ENCODE measurements at regions not wholly inside any gene's neighbourhood (a gene's known extent, or its start where the extent isn't known, plus 50 kb on each side); places are given as distances from the start of the nearest gene placed in this dataset.
"Not testable (repeated sequence)": the region's sequence is repeated elsewhere in the genome, so short reads cannot be mapped to it uniquely, and the experiment has no call there.

DNA sequence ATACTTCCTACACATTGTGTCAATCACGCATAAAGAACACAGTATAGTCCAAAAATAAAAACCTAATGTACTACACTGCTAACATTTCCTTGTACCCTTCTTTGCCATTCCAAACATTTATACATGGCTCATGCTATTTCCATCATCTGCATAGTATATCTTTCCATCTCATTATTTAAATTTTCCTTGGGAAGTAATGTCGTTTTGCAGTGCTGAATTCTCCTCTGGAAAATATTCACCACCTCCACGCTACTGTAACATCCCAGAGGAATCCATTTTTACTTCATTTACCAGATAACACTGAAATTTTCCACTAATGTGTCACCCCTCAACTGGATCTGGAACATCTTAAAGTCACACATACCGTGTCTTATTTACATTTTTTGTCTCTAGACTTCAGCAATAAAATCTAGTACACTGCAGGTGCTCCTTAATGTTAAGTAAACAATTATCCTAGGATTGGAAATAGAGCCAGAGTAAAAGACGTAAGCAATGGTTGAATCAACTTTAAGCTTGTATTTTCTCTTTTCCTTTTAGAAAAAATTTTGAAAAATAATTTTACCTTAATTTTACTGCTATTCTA is 881.0 kb downstream of the AMY1C start:
- Histone ChIP-seq H3K4me1 (ENCODE audit: control insufficient read depth, insufficient read depth, low read length, poor library complexity, severe bottlenecking) (no peaks in the 10 kb centered on the region), H3K9me3 (ENCODE audit: control insufficient read depth, low read length) (no peaks in the 10 kb centered on the region), H3K4me3 (ENCODE audit: extremely low read depth, insufficient read depth, low read length, poor library complexity, severe bottlenecking) (no peak overlapping the region), H3K27ac (ENCODE audit: low read depth, low read length, severe bottlenecking) (no peak overlapping the region), H3K36me3 (ENCODE audit: control insufficient read depth, insufficient read depth, low read length) (no peaks in the 10 kb centered on the region)
- 78 to 90% methylated on average over 2 to 3 of the region's 5 CpGs for WGBS, 2 experiments (ENCODE audit: insufficient coverage in 2 of 2)

DNA sequence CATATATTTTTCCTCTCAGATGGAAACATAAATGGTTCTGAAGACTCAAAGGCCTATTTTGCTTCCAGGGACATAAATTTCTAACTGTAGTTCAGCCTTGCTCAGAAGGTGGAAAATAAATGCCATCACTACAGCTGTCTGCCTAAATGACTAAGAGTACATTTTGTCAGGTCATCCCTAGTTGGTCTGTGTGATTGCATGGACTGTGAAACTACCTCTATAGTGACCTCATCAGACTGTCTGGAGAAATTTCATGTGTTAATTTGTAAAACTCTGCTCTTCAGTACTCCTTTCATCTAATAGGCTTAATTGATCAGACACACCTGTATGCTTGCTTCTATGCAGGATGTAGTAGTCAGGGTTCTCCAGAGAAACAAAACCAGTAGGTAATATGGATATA is 886.9 kb downstream of the AMY1C start:
- Histone ChIP-seq H3K36me3 (ENCODE audit: control insufficient read depth, insufficient read depth, low read length) (no peaks in the 10 kb centered on the region), H3K4me3 (ENCODE audit: extremely low read depth, insufficient read depth, low read length, poor library complexity, severe bottlenecking) (no peak overlapping the region), H3K4me1 (ENCODE audit: control insufficient read depth, insufficient read depth, low read length, poor library complexity, severe bottlenecking) (no peaks in the 10 kb centered on the region), H3K9me3 (ENCODE audit: control insufficient read depth, low read length) (no peaks in the 10 kb centered on the region), H3K27ac (ENCODE audit: low read depth, low read length, severe bottlenecking) (no peak overlapping the region)

DNA sequence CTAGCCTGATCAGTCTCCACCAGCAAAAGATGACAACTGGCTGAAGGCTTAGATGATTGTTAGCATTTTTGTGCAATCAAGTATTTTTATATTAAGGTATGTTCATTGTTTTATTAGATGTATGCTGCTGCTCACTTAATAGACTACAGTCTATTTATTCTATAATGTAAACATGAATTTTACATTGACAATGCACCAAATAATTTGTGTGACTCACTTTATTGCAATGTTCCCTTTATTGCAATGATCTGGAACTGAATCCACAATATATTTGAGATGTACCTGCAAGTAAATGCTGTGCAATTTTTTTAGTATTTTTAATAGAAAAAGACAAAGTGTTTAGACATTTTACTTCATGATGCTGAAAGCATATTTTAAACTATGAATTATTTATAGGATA is 896.5 kb downstream of the AMY1C start:
- no peak overlapping the region for H3K4me3 ChIP-seq (ENCODE audit: extremely low read depth, insufficient read depth, low read length, poor library complexity, severe bottlenecking)
- H3K36me3 ChIP-seq (ENCODE audit: control insufficient read depth, insufficient read depth, low read length): no peaks in the 10 kb centered on the region
- H3K27ac ChIP-seq (ENCODE audit: low read depth, low read length, severe bottlenecking): no peak overlapping the region
- no peaks in the 10 kb centered on the region for H3K4me1 ChIP-seq (ENCODE audit: control insufficient read depth, insufficient read depth, low read length, poor library complexity, severe bottlenecking)
- H3K9me3 ChIP-seq (ENCODE audit: control insufficient read depth, low read length): no peaks in the 10 kb centered on the region

DNA sequence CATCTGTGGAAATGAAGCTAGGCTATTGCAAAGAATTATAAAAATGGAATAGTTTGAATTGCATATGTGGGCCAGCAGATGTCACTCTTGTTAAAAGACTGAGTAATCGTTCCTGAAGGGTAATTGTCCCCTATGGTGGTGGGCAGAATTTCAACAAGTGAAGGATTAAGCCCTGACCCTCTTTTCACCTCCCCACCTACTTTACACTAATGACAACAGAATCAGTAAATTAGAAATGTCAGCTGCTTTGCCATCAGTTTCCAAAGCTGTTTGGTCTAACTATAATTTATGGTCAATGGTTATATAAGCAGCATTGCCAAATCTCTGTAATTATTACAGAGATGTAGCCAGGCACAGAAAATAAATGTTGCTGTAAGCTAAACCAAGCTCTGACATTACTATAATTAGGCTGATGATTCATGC is 898.6 kb downstream of the AMY1C start:
- no CpG with 5 or more reads among the region's 1 CpG for WGBS, 2 experiments (ENCODE audit: insufficient coverage in 2 of 2)
- H3K4me1 ChIP-seq (ENCODE audit: control insufficient read depth, insufficient read depth, low read length, poor library complexity, severe bottlenecking): no peaks in the 10 kb centered on the region
- no peaks in the 10 kb centered on the region for H3K9me3 ChIP-seq (ENCODE audit: control insufficient read depth, low read length)
- no peak overlapping the region for H3K4me3 ChIP-seq (ENCODE audit: extremely low read depth, insufficient read depth, low read length, poor library complexity, severe bottlenecking)
- no peaks in the 10 kb centered on the region for H3K36me3 ChIP-seq (ENCODE audit: control insufficient read depth, insufficient read depth, low read length)
- H3K27ac ChIP-seq (ENCODE audit: low read depth, low read length, severe bottlenecking): no peak overlapping the region

DNA sequence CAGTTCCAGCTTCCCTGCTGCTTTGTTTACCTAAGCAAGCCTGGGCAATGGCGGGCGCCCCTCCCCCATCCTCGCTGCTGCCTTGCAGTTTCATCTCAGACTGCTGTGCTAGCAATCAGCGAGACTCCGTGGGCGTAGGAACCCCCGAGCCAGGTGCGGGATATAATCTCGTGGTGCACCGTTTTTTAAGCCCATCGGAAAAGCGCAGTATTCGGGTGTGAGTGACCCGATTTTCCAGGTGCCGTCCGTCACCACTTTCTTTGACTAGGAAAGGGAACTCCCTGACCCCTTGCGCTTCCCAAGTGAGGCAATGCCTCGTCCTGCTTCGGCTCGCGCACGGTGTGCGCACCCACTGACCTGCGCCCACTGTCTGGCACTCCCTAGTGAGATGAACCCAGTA is 914.7 kb downstream of the AMY1C start:
- not testable (repeated sequence) for H3K4me1 ChIP-seq (ENCODE audit: control insufficient read depth, insufficient read depth, low read length, poor library complexity, severe bottlenecking); H3K27ac ChIP-seq (ENCODE audit: low read depth, low read length, severe bottlenecking); H3K4me3 ChIP-seq (ENCODE audit: extremely low read depth, insufficient read depth, low read length, poor library complexity, severe bottlenecking); H3K36me3 ChIP-seq (ENCODE audit: control insufficient read depth, insufficient read depth, low read length); H3K9me3 ChIP-seq (ENCODE audit: control insufficient read depth, low read length)
- WGBS, 2 experiments (ENCODE audit: insufficient coverage in 2 of 2): 67 to 81% methylated on average over 14 to 17 of the region's 24 CpGs

DNA sequence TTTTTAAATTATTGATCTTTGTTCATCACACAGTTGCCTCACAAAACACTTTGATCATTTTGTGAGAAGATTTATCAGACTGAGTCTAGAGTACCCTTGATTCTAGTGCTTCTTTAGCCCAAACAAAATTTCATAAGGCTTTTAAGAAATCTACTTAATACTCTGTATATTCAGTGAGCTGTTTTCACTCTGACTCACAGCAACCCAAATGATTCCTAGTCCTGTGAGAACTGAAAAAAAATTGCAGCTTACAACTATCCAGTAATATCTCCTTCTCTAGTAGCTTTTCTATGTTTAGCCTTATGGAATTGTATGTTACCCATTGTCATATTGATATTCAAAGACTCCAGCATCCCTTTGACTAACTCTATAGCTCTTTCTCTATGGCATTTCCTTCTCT is 915.6 kb downstream of the AMY1C start:
- Histone ChIP-seq H3K4me1 (ENCODE audit: control insufficient read depth, insufficient read depth, low read length, poor library complexity, severe bottlenecking) (no peaks in the 10 kb centered on the region), H3K36me3 (ENCODE audit: control insufficient read depth, insufficient read depth, low read length) (no peaks in the 10 kb centered on the region), H3K4me3 (ENCODE audit: extremely low read depth, insufficient read depth, low read length, poor library complexity, severe bottlenecking) (no peak overlapping the region), H3K27ac (ENCODE audit: low read depth, low read length, severe bottlenecking) (no peak overlapping the region), H3K9me3 (ENCODE audit: control insufficient read depth, low read length) (no peaks in the 10 kb centered on the region)

DNA sequence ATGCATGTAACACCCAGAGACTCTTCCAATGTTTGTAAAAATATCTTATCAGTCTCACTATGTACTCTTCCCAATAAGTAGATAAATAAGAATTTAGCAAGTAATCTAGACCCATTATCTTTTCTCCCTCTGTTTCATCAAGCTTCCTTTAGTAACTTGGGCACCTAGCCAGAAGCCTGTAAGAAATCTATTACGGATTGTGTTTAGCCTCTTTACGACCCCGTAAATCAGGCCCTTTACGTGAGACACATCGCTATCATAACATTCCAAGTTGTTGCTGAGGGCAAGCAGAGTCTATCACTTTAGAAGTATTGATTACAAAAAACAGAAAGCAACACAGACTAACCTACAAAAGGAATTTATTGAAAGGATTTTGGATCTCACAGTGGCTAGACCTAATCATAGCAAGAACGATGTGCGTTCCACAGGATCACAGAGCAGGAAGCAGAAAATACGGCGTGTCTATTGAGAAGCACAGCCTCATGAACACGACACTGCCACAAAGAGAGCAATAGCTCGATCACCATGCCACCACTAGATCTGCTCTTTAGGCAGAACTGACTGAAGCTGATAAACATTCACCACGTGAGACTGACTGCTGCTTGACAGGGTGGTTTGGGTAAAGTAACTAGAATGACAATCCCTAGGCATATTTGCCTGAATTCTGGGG is 922.1 kb downstream of the AMY1C start:
- 84 to 95% methylated on average over 6 to 9 of the region's 12 CpGs for WGBS, 2 experiments (ENCODE audit: insufficient coverage in 2 of 2)
- no peaks in the 10 kb centered on the region for H3K4me1 ChIP-seq (ENCODE audit: control insufficient read depth, insufficient read depth, low read length, poor library complexity, severe bottlenecking)
- no peak overlapping the region for H3K4me3 ChIP-seq (ENCODE audit: extremely low read depth, insufficient read depth, low read length, poor library complexity, severe bottlenecking)
- H3K36me3 ChIP-seq (ENCODE audit: control insufficient read depth, insufficient read depth, low read length): no peaks in the 10 kb centered on the region
- peak overlapping the region; percentile 52 for H3K27ac ChIP-seq (ENCODE audit: low read depth, low read length, severe bottlenecking)
- no peaks in the 10 kb centered on the region for H3K9me3 ChIP-seq (ENCODE audit: control insufficient read depth, low read length)

DNA sequence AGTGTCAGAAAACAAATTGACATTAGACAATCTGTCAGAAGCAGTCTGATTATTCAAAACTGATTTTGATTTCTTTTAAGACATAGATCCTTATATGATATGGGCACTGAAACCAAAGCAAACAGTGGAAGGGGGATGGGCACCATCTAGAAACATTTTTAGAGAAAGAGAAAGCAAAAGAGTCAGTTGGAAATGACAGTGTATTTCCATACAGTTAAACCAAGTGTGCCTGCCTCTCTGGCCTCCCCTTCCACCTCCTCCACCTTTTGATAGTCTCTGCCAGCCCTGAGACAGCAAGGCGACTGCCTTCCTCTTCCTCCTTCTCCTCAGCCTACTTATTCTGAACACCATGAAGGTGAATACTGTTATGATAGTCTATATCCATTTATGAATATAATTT is 949.7 kb downstream of the AMY1C start:
- Histone ChIP-seq H3K9me3 (ENCODE audit: control insufficient read depth, low read length) (no peaks in the 10 kb centered on the region), H3K4me3 (ENCODE audit: extremely low read depth, insufficient read depth, low read length, poor library complexity, severe bottlenecking) (no peak overlapping the region), H3K27ac (ENCODE audit: low read depth, low read length, severe bottlenecking) (no peak overlapping the region), H3K36me3 (ENCODE audit: control insufficient read depth, insufficient read depth, low read length) (no peaks in the 10 kb centered on the region), H3K4me1 (ENCODE audit: control insufficient read depth, insufficient read depth, low read length, poor library complexity, severe bottlenecking) (no peaks in the 10 kb centered on the region)
- WGBS, 2 experiments (ENCODE audit: insufficient coverage in 2 of 2): no CpG with 5 or more reads among the region's 1 CpG

DNA sequence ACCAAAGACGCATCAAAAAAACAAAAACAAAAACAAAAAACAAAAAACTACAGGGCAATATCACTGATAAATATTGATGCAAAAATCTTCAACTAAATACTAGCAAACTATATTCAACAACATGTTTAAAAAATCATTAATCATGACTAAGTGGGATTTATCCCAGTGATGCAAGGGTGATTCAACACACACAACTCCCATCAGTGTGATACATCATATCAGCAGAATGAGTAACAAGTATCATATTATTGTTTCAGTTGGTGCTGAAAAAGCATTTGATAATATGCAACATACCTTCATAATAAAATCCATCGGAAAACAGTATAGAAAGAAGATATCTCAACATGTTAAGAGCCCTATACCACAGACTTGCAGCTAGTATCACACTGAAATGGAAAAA is 953.0 kb downstream of the AMY1C start:
- no peak overlapping the region for H3K4me3 ChIP-seq (ENCODE audit: extremely low read depth, insufficient read depth, low read length, poor library complexity, severe bottlenecking)
- H3K27ac ChIP-seq (ENCODE audit: low read depth, low read length, severe bottlenecking): no peak overlapping the region
- H3K4me1 ChIP-seq (ENCODE audit: control insufficient read depth, insufficient read depth, low read length, poor library complexity, severe bottlenecking): no peaks in the 10 kb centered on the region
- 80% methylated on average over 1 of the region's 2 CpGs; no CpG with 5 or more reads in 1 of the 2 experiments for WGBS, 2 experiments (ENCODE audit: insufficient coverage in 2 of 2)
- no peaks in the 10 kb centered on the region for H3K9me3 ChIP-seq (ENCODE audit: control insufficient read depth, low read length)
- no peaks in the 10 kb centered on the region for H3K36me3 ChIP-seq (ENCODE audit: control insufficient read depth, insufficient read depth, low read length)

DNA sequence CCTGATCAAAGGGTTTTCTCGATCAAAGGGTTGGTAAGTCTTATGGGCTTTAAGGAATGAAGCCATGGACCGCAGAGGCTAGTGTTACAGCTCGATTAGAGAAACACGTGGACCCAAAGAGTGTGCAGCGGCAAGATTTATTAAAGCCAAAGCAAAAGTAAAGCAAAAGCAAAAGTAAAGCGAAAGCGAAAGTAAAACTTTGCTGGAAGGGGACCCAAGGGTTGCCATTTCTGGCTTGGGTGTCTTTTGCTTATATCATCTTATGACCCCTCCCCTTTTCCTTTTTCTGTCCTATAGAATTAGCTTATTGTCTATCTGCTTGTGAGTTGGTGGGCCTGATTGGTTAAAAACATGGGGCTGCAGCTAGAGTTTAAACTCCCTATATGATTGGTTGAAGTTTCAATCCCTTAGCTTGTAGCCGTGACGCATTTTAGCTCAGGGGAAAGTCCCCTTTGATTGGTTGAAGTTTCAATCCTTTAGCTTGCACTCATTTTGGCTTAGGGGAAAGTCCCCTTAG is 957.0 kb downstream of the AMY1C start:
- no peaks in the 10 kb centered on the region for H3K9me3 ChIP-seq (ENCODE audit: control insufficient read depth, low read length)
- WGBS, 2 experiments (ENCODE audit: insufficient coverage in 2 of 2): 91 to 94% methylated on average over 5 to 7 of the region's 9 CpGs
- H3K4me3 ChIP-seq (ENCODE audit: extremely low read depth, insufficient read depth, low read length, poor library complexity, severe bottlenecking): no peak overlapping the region

DNA sequence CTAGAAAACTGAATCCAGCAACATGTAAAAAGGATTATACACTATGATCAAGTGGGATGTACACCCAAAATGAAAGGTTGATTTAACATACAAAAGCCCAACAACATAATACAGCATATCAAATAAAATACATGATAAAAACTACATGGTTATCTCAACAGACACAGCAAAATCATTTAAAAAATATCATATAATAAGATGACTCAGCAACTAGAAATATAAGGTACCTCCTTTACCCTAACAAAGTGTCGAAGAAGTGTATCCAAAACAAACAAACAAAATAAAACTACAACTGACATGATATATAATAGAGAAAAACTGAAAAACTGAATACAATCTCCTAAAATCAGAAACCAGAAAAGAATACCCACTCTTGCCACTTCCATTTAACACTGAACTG is 969.1 kb downstream of the AMY1C start:
- Histone ChIP-seq H3K9me3 (ENCODE audit: control insufficient read depth, low read length) (no peaks in the 10 kb centered on the region), H3K4me3 (ENCODE audit: extremely low read depth, insufficient read depth, low read length, poor library complexity, severe bottlenecking) (no peak overlapping the region), H3K4me1 (ENCODE audit: control insufficient read depth, insufficient read depth, low read length, poor library complexity, severe bottlenecking) (no peaks in the 10 kb centered on the region), H3K36me3 (ENCODE audit: control insufficient read depth, insufficient read depth, low read length) (no peaks in the 10 kb centered on the region), H3K27ac (ENCODE audit: low read depth, low read length, severe bottlenecking) (no peak overlapping the region)
- WGBS, 2 experiments (ENCODE audit: insufficient coverage in 2 of 2): no CpG with 5 or more reads among the region's 1 CpG

More for the DNA sequence above, 957.0 kb downstream of the AMY1C start:
- H3K27ac ChIP-seq (ENCODE audit: low read depth, low read length, severe bottlenecking): no peak overlapping the region
- H3K4me1 ChIP-seq (ENCODE audit: control insufficient read depth, insufficient read depth, low read length, poor library complexity, severe bottlenecking): no peaks in the 10 kb centered on the region
- H3K36me3 ChIP-seq (ENCODE audit: control insufficient read depth, insufficient read depth, low read length): no peaks in the 10 kb centered on the region
